ENCODE measurements at regions not wholly inside any gene's neighbourhood (a gene's known extent, or its start where the extent isn't known, plus 50 kb on each side); places are given as distances from the start of the nearest gene placed in this dataset.

- DNase-seq, result no peak
Measured at GRCh38 chr5:77157732-77158532, 52.5 kb upstream of the PDE8B start.

GRCh38 chr5:77156379-77156778 lies 54.1 kb upstream of the PDE8B start:
- DNase-seq, result no peak

DNA sequence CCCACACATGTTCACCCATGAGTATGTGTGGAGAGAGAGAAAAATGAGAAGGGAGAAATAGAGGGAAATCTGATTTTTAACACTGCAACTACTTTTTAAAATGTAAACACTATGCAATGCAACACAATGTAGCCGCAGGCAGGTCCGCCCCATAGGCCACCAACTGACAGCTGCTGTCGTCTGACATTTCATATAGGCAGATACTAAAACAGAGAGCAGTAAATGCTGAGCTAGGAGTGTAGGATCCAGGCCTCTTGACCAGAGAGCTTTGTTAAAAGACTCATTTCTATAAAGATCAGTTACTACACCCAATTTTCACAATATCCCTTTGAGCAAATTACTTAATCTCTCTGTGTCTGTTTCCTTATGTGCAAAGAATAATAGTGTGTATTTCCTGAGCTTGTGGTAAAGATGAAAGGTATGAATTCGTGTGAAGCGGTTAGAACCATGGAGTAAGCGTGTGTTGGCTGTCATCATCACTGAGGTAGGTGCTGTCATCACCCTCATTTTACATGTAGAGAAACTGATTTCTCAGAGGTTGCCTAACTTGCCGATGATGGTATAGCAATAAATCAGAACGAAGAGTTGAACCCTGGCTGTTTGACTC lies 55.2 kb upstream of the PDE8B start:
- DNase-seq, result no peak

GRCh38 chr5:77152441-77152840 lies 58.0 kb upstream of the PDE8B start:
- no peak for DNase-seq

DNA sequence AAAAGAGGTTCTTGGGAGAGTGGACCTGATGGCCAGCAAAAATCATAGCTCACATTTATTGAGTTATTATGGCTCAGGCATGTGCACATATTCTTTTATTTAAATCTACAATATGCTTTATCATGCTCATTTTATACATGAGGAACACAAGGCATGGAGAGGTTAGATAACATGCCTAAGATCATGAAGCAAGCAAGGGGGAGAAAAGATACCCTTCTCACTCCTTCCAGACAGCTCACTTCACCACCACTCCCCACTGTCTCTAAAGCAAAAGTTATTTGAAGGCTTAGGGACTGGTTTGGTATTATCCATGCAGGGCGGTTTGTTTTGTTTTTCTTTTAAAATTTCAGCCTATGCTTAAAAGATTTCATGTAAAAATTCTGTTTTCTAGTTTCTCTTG lies 59.0 kb upstream of the PDE8B start:
- no peak for DNase-seq

DNA sequence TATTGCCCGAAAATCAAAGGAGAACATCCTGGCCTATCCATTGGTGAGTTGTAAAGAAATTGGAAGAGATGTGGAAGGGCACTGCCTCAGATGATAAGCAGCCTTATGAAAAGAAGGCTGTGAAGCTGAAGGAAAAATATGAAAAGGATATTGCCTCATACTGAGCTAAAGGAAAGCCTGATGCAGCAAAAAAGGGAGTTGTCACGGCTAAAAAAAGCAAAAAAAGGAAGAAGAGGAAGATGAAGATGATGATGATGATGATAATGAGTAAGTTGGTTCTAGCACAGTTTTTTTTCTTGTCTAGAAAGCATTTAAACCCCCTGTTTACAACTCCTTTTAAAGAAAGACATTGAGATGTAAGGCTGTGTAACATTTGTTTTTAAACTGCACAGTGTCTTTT lies 59.8 kb upstream of the ZBED3 start:
- DNase-seq, result no peak

GRCh38 chr5:77145666-77146065 lies 58.6 kb upstream of the ZBED3 start:
- DNase-seq, result no peak

DNA sequence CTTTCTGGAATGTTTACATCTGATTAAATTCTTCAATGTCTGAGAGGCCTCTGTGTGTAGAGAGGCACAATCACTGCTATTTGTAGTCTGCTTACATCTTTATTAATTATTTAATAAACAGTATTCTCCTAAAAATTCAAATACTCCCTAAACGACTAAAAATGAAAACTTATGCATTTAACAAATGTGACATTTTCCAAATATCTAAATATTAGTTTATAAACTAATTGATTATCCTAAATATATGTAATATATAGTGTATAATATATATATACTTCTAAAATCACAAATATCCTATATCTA lies 57.7 kb upstream of the ZBED3 start:
- no peak for DNase-seq

DNA sequence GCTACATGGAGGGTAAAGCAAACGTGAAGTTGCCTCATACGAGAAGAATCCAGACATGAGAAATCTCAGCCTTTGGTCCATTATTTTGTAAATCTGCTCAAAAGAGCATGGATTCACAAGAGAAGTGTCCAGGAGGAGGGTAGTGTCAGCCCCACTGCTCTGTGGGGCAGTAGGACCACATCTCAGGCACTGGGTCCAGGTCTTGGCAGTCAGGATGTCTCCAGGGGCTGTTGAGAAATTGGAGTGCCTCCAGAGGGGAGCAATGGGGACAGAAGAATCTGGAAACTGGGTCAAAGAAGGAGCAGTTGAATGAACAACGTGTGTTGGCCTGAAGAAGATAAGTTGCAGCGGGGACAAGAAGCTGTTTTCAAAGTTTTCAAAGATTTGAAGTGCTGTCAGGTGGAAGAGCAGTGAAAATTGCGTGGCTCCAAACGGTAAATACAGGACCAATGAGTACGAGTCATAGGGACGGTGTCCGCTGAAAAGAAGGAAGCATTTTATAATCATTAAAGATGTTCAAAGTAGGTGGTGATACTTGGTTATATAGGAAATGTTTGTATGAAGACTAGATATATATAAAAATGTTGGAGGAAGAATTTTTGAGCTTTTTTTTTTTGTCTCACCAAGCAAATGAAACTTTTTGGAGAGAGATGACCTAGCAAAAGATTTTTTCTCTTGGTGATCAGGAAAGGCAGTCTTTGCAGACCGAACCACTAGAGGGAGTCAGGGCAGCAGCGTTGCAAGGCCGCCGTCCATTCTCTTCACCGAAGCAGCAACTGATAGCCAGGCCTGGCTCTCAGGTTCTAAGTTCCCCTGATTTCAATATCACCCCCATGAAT lies 57.1 kb upstream of the ZBED3 start:
- peak; percentile 74 for DNase-seq

GRCh38 chr5:77140350-77140749 lies 53.3 kb upstream of the ZBED3 start:
- no peak for DNase-seq

GRCh38 chr5:77139001-77139400 lies 51.9 kb upstream of the ZBED3 start:
- no peak for DNase-seq
